DMS153 (cell line): ENCODE measurements at regions not wholly inside any gene's neighbourhood (a gene's known extent, or its start where the extent isn't known, plus 50 kb on each side); places are given as distances from the start of the nearest gene placed in this dataset.
"Not testable (repeated sequence)": the region's sequence is repeated elsewhere in the genome, so short reads cannot be mapped to it uniquely, and the experiment has no call there.

Experiments
- DNase-seq: peaks from one replicate; lab custom pipeline; 2025; lab: John Stamatoyannopoulos, UW

DNA sequence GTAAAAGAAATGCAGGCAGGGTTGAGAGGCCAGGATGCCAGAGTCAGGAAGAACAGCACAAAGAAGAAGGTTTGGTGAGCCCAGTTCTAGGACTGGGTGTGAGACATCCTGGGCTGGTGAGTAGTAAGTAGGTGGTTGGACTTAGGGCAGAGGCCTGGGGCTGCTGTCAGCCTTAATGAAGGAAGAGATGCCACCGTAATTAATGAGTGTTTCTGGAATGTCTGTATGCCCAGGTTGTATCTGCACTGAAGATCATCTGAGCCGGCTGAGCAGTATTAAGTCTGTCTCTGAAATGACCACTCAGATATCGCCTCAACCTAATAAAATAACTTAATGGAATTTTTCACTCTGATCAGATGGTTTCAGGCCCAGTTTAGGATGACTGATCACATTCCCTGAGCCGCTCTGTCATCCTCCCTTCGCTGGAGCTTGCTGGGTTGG lies 532.9 kb upstream of the IL12A start:
- DNase-seq: no peak

DNA sequence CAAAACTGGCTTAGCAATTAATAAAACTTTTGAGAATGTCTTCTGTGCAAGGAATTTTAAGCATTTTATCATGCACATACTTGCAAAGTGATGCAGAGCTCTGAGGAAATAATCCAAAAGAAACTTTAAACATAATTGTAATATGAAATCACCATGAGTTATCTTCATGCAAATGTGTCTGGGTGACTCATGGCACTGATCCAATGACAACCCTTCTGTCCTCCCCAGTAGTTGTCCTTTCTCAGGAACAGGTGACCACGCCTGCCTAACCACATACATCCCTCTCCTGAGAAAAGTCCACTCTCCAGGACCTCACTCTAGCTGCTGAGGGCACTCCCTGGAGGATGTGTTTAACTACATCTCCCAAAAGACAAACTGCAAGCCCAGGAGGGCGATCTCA lies 530.6 kb upstream of the IL12A start:
- DNase-seq: no peak

DNA sequence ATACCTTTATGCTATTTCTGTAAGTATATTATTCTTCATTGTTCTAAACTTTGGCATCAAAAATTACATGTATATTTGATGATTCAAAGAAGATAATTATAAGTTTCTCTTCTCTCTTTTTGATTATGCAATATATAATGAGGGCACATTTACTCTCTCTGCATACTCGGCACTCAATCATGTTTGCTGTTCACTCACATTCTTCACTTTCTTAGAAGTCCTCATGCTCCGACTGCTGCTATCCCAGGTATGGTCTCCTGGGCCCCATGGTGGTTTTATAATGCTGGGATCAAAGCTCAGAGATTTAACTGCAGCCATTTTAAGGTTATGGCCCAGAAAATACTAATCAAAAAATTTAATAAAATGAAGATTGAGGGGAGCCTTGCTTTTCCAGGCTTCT lies 529.7 kb upstream of the IL12A start:
- DNase-seq: no peak

DNA sequence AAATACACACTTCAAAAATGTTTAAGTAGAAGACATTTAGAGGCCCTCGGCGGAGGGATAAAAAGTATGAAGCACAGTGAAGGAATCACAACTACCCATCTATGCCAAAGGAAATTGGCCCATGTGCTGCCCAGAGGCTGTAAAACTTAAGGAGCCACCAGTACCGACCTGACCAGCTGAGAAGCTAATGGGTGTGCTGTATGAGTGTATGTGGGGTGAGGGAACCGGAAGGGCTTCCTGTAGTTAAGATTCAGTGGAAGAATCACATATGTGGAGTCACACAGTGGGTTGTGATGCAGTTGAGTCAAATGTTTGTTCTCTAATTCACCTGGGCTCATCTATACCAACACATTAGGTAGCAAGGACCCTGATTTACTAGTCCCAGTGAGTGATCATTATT lies 516.0 kb upstream of the IL12A start:
- no peak for DNase-seq

DNA sequence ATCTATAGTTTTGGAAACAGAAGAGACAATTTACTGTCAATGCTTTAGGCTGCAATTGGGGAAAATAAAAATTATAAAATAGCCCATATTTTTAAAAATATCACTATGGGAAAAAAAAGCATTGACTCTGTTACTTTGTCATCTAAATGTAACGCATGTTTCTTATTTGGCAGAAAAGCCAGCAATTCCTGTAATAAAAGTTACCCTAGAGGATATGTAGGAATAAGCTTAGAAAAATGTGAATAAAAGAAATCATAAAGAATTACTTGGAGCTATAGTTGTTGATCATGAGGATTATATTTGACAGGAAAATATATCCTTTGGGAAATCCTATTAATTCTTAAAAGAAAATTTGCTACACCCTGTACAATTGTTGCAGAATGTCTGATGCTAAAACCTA lies 515.4 kb upstream of the IL12A start:
- DNase-seq: no peak

DNA sequence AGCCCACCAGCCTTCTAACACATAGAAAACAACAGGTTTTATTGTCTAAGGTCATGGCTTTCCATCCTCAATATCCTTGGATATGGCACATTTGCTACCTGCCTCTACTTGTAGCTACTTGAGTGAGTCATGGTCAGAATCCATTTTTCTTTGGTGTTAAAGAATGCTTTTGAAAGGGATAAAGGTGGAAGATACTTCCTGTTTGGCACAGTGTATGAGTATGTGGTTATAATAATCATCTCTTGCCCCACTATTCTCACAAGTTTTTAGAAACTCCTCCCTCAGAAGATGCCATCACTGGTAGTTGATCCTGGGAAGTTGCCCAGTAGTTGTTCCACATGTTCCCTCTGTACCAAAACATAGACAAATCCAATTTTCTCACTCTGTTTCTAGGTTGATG lies 508.6 kb upstream of the IL12A start:
- no peak for DNase-seq

DNA sequence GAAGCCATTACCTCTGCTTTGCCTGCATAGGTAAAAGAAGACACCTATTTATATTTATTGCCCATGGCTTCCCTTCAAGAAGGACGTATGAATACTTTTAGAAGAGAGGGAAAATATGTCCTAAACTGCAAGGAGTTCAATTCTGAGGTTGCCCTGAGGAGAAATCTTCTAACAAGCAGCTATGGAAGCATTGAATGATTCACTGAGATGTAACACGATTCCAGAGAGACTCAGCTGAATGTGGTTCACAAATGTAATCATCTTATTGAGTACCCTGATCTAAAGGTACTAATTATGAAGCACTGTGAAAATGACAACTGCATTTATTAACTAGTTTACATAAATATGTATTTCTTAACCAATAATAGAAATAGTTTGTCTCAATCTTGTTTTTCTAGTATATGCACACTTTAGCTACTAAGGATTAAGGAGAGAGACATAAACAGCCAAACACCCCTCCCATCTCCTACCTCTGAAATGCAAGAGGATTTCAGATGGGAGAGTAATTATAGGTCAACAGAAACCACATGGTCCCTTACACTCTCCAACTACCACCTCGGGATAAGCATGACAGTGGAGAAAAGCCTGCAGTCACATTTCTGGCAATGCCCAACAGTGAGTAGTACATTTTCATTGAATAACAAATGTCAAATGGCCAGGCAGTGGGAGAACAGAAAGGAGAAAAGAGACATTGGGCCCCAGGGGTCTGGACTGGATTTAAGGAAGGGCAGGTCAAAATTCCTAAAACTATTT lies 506.2 kb upstream of the IL12A start:
- DNase-seq: no peak

DNA sequence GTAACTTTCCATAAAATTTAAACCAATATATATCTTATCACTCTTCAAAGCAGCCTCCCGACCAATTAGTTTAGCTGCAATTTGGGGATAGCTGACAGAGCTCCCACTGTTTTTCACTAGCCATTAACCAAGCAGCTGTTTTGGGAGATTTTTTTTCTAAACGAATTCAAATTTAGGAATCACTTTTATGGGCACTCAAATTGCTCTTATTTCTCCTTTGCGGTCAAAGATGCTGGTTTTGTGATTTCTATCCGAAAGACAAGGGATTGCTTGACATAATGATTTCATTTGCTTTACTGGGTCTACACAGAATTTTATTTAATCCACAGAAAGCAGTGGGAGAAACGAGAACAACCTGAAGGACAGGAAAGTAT lies 505.7 kb upstream of the IL12A start:
- DNase-seq: no peak

DNA sequence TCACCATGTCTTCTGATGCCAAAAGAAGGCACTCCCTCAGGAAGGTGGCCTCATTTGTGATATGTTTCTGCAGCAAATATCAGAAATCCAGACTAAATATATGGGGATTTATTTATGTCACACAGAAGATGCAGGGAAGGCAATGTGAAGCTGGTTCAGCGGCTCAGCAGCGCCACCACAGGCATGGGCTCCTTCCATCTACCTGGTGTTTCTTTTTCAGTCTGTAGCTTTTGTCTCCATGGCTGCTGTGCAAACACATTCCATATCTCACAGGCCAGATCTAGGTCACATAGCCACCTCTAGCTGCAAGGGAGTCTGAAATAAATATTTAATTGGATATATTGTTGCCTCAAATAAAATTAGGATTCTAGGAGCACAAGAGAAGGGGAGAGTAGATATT lies 502.1 kb upstream of the IL12A start:
- DNase-seq: no peak

DNA sequence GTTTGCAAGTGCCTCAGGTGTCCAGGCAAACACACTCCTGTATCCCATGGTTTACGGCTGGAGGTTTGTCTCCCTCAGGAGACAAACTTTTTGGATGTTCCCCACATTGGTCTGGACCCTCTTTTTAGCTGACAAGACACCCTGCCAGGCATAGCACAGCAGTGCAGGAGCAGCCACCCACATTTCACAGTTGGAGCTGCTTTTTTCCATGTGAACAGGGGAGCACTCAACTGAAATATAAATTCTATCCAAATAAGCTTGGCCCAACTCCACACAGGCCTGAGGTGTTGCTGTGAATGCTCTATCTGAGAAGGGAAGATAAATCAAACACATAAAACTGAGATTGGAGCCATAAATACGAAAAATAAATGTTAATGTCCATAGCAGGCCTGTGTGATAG lies 501.3 kb upstream of the IL12A start:
- DNase-seq: no peak

DNA sequence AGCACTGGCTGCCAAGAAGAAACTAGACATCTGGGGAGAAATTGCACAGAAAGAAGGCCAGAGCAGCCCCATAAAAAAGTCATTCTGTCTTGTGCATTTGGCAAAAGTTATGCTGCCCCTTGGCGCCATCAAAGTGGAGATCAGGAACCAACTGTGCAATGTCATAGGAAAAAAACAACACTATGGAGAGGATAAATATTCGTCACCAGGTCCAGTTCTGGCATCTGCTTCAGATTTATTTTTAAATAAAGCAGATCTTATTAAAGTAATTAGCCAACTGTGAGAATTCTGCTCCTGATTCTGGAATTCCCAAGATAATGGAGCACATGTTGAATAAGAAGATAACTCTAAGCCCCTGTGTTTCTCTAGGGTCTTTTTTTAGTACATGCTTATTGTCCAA lies 500.0 kb upstream of the IL12A start:
- no peak for DNase-seq

DNA sequence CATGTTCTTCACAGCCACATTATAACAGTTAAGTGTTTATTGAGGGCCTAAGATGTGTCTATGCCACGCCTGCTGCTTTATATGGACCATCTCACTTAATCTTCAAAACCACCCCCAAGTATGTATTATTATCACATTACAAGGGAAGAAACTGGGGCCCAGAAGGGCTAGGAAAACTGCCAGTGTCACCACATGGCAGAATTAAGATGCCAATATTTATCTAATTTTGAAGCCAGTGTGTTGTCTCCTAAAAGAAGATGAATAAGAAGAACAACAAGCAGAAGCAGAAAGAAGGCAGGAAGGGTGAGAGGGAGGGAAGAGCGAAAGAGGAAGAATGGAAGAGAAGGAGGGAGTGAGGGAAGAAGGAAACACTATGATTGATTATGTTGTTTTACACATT lies 491.3 kb upstream of the IL12A start:
- no peak for DNase-seq

DNA sequence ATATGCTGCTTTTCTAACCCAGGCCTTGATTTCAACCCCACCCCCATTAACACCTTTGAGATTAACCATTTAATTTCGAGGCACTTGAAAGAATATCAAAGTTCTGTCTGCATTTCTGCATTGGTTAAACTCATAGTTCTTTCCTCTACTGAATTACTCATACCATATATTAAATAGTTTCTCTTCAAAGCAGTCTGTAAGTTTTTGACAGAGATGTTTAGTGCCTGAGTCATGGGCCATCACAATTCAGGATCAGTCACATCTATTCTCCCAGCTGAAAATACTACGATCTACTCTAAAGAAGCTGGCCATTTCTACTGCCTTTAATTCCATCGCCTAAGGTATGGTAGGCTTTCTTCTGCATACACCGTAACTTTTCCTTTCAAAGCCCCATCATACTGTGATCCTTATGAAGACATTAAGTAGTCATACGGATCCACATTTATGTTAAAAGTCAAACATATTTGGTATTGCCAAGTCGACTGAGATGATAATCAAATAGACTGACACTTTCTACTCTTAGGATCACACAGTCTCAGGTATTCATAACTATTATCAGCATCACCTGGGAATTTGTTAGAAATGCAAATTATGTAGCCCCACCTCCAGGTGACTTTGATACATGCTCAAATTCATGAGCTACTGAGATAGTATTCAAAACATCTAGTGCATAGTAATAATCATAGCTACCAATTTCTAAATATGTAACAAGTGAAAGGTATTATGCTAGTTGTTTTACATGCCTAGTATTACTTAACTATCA lies 489.4 kb upstream of the IL12A start:
- no peak for DNase-seq

DNA sequence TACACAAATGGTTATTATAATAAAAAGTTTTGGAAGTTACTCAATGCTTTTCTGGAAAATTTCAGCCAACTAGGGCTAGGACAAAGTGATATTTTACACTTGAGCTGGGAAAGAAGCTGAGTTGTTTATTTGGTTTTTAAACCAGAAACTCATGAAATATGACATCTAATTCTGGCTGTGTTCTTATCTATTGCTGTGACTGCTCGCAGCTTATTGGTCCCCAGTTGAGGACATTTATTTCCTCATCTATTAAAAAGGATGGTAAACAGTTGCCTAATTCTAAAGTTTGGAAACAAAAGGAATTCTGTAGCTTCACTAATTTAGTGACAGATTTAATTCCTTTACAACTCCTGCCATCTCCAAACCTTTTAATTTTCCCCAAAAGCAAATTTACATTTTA lies 487.6 kb upstream of the IL12A start:
- no peak for DNase-seq

DNA sequence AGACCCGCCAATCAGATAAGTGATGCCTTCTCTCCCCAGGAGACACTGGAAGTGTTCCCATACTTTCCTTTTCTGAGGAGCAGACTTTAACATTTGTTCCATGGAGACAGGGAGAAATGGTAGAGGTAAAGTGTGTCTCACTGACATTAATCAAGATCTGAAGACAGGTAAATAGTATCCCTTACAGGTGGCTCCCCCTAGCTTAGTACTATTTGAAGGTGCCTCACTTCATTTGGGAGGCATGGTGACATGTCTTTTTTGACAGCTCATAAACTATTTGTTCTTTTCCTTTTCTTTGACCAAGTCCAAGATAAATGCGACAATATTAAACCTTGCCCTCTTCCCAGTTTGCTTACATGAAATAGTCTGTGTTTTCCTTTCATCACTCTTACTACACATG lies 485.6 kb upstream of the IL12A start:
- DNase-seq: no peak

DNA sequence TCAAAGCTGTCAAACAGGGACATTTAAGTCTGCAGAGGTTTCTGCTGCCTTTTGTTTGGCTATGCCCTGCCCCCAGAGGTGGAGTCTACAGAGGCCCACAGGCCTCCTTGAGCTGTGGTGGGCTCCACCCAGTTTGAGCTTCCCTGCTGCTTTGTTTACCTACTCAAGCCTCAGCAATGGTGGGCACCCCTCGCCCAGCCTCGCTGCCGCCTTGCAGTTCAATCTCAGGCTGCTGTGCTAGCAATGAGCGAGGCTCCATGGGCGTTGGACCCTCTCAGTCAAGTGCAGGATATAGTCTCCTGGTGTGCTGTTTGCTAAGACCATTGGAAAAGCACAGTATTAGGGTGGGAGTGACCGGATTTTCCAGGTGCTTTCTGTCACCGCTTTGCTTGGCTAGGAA lies 477.6 kb upstream of the IL12A start:
- DNase-seq: not testable (repeated sequence)

DNA sequence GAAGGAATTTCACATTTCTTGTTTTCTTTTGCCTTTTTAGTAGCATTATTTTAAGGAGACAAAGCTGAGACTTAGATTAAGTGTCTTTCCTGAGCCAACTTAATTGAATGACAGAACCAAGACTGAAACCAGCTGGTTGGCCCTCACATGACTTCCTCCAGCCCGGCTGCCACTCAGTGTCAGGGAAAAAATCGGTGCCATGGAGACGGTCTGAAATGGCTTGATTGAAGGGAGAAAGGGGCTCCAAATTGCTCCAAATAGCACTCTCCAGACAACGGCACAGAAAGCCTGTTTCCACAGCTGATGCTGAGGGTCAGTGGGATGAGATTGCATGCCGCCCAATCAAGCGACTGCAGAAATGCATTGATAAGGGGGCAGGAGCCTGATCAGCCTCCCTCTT lies 475.2 kb upstream of the IL12A start:
- no peak for DNase-seq

DNA sequence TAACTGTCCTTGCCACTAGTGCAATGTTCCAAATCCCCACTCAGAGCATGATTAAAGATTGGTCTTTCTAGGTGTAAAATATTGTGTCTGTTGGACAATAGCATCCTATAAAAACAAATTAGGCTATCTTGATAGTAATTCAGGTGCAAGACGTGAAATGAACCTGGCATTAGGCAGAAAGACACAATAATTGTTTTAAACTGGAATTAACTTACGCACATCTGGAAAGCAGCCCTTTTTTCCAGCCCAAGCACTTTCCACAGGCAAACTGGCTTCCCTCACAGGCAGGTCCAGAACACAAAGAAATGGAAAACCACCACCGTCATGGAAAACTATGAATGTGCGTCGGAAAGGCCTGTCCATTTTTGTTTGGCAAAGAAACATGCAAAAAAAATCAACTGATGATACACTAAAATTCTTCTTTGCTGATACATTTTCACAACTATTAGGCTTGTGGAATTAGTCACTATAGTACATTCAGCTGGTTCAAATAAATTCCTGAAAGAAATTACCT lies 474.7 kb upstream of the IL12A start:
- DNase-seq: no peak

DNA sequence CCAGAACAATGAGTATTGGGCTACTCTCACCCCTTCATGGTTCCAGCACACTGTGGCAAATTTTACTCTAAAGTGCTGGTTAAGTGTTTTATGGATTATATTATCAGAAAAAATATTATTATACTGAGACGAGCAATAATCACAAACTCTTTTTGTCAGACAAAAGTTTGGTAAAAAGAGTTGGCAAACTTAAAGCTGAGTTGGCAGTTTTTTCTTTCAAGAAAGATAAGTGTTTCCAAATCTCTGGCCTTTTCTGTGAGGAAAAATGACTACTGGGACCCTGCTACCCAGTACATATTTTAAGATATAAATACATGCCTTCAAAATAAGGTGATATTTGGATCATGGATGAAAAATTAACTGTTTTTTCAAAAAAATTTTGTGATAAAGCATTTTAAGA lies 471.5 kb upstream of the IL12A start:
- DNase-seq: no peak

DNA sequence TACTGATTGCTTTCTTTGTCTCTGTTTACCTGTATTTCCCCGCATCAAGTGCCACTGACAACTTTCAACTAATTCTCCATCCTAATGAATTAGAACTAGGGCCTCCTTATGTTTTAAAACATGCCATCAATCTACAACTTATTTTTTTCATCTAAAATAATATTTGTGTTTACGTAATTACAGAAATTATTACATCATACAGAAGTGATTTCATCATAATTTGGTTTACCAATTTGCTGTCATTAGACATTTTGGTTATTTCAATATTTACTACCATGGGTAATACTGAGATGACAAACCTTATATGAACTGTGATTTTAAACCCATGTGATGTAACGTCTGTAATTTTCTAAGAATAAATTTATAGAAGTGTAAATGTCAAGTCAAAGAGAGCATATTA lies 468.0 kb upstream of the IL12A start:
- no peak for DNase-seq

DNA sequence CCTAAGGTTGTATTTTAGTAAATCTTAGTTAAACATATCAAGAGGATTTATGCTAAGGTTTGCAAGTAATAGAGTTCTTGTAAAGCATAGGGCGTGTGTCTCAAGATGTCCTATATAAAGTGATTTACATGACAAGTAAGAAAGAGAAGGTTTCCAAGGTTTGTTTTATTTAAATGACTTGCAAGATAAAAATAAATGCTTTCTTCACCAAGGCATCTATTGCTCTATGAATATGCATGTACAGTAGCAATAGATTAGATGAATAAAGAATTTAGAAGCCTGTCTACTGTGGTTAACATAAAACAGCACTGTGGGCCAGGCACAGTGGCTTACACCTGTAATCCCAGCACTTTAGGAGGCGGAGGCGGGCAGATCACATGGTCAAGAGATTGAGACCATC lies 466.4 kb upstream of the IL12A start:
- no peak for DNase-seq

DNA sequence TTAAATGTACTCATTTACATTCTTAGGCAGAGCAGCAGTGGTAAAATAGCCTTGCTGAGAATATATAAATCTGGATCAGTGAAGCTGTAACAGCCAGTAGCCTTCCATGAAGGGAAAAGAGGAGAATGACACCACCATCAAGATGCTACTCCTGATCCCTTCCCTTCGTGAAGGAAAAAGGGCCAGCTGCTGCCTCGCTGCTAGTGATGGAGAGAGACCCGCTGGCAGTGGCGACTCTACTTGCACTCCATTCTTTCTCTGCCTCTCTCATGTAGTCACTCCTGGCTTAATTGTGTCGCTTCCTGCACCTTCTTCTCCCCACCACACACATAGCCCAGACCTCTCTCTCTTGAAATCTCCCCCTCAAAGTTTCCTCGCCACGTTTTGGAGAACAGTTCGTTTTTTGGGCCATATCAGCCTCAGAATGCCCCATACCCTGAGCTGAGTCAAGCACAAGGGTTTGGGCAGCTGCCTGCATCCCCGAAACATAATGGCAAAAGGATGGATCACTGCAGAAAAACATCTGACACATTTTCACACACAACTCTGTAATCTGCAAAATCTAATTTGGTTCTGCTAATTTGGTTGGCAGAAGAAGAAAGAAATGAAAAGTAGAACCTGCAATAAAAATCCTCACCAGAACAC lies 460.3 kb upstream of the IL12A start:
- no peak for DNase-seq

DNA sequence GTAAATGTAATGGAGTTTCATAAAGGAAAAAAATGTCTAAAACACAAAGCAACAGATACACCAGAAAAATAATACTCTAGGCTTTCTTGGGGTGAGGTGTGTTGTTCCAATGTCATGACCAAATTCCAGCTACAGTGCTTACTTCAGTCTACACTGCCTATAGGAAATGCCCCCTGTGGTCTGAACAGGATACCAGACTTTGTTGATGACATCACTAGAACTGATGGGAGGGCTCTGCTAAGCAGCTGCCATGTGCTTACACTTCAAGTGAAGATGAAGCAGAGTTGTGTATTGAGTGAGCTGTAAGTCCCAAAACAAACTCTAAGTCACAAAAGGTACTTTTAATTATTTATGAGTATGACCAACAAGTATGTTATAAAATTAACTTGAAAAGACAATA lies 456.1 kb upstream of the IL12A start:
- DNase-seq: no peak
